K562 (cell line): ENCODE measurements at regions not wholly inside any gene's neighbourhood (a gene's known extent, or its start where the extent isn't known, plus 50 kb on each side); places are given as distances from the start of the nearest gene placed in this dataset.

Experiments
- ATAC-seq: fragments of 200-7000 bp; cut with Tn5 transposase; 3 replicates; pipeline ENCODE4 v1.9.1; 2020; ENCODE audit warnings: moderate library complexity
- BruUV-seq: library from RNA; stranded (reverse); fragments of 400-500 nt; replicated peaks from 2 replicates; lab custom pipeline; 2021; lab: Mats Ljungman, UMichigan
- CTCF ChIA-PET: fragments of 300-600 bp; formaldehyde crosslinking; extraction: SDS; loops from one replicate; lab custom pipeline; 2021; ENCODE audit warnings: low intra/inter-chr PET ratio; lab: Yijun Ruan, JAX
- POLR2A ChIA-PET: fragments of 300-600, 350-650 bp; sonication (Branson Sonifier 250); formaldehyde crosslinking; extraction: SDS; loops from one replicate; lab custom pipeline; 2021; ENCODE audit warnings: antibody characterized with exemption, inconsistent platforms; lab: Yijun Ruan, JAX
- DNase-seq, 4 experiments: peaks; one replicate each; pipeline versions ENCODE4 v3.0.0 to v3.0.0-alpha.2; 2011 to 2018; ENCODE audit warnings: low spot score in 3 of 4, mixed read lengths in 3 of 4; ENCODE audit errors: extremely low read depth in 1 of 4
- FAIRE-seq: peaks from 2 replicates; lab custom pipeline; 2011; peaks lifted over from hg19 to GRCh38; lab: Jason Lieb, UNC
- H2AFZ ChIP-seq: 2 replicates; pipeline ENCODE4 v1.6.0; 2011; ENCODE audit warnings: low read depth, low read length, control low read depth, inconsistent platforms
- H3K27ac ChIP-seq: fragments of 200-600 bp; 3 replicates; pipeline ENCODE4 v1.8.0; 2011; ENCODE audit warnings: low read depth, mild to moderate bottlenecking, control low read depth, inconsistent platforms, low read length, moderate library complexity, mixed read lengths; ENCODE audit errors: extremely low read depth
- H3K27me3 ChIP-seq, 2 experiments: fragments of 300-600 bp in 1 of 2; 2 replicates in 1 of 2; 3 replicates in 1 of 2; pipeline versions ENCODE4 v1.6.0 to v1.8.0; 2011; ENCODE audit warnings: inconsistent platforms in 2 of 2, low read length in 2 of 2, mild to moderate bottlenecking in 1 of 2, mixed read lengths in 1 of 2, moderate library complexity in 1 of 2; ENCODE audit not compliant: control insufficient read depth in 2 of 2, insufficient read depth in 2 of 2
- H3K36me3 ChIP-seq: fragments of 300-600 bp; 3 replicates; pipeline ENCODE4 v1.8.0; 2011; ENCODE audit warnings: mild to moderate bottlenecking, low read length, inconsistent platforms; ENCODE audit not compliant: control insufficient read depth, insufficient read depth
- H3K4me1 ChIP-seq, 2 experiments: fragments of 200-600 bp in 1 of 2; replicated peaks in 1 of 2; 2 replicates in 1 of 2; 3 replicates in 1 of 2; pipeline versions ENCODE4 v1.5.1 to v1.8.0; 2011; ENCODE audit warnings: inconsistent platforms in 2 of 2, low read length in 2 of 2, mild to moderate bottlenecking in 1 of 2, mixed read lengths in 1 of 2, moderate library complexity in 1 of 2; ENCODE audit not compliant: control insufficient read depth in 2 of 2, insufficient read depth in 2 of 2
- H3K4me2 ChIP-seq: 2 replicates; pipeline ENCODE4 v1.6.1; 2011; ENCODE audit warnings: low read length, control low read depth, inconsistent platforms, mixed read lengths; ENCODE audit not compliant: insufficient read depth
- H3K4me3 ChIP-seq: fragments of 200-600 bp; sonication (generic), shearing (Covaris generic); 2 replicates; pipeline ENCODE4 v1.5.1; 2016; ENCODE audit warnings: control low read depth, inconsistent platforms
- H3K79me2 ChIP-seq: fragments of 200-600 bp; 3 replicates; pipeline ENCODE4 v1.8.0; 2011; ENCODE audit warnings: low read length, inconsistent platforms; ENCODE audit not compliant: control insufficient read depth, insufficient read depth
- H3K9ac ChIP-seq, 2 experiments: 2 replicates each; pipeline versions ENCODE4 v1.6.0 to v1.6.1; 2011; ENCODE audit warnings: low read depth in 2 of 2, low read length in 2 of 2, control low read depth in 1 of 2, inconsistent platforms in 1 of 2, mild to moderate bottlenecking in 1 of 2, mixed read lengths in 1 of 2; ENCODE audit not compliant: insufficient read depth in 1 of 2
- H3K9me1 ChIP-seq: one replicate; pipeline ENCODE4 v1.6.0; 2011; ENCODE audit warnings: inconsistent platforms, mild to moderate bottlenecking, low read length, moderate library complexity; ENCODE audit not compliant: control insufficient read depth, insufficient read depth
- H3K9me3 ChIP-seq: replicated peaks from 2 replicates; pipeline ENCODE4 v1.5.1; 2011; ENCODE audit warnings: low read depth, low read length, inconsistent platforms; ENCODE audit not compliant: control insufficient read depth, insufficient read depth
- H4K20me1 ChIP-seq: replicated peaks from 2 replicates; pipeline ENCODE4 v1.6.1; 2011; ENCODE audit warnings: low read length, inconsistent platforms, mixed read lengths; ENCODE audit not compliant: control insufficient read depth, insufficient read depth
- CBX8 ChIP-seq: fragments of 200-600 bp; sonication (generic); IDR thresholded peaks from 2 replicates; pipeline ENCODE4 v1.6.1; 2012; ENCODE audit warnings: borderline replicate concordance, mixed run types, low read depth, mild to moderate bottlenecking, moderate library complexity, mixed read lengths, low read length, control low read depth, inconsistent platforms; ENCODE audit not compliant: poor library complexity, severe bottlenecking; ENCODE audit errors: extremely low read depth
- ETV1 ChIP-seq: fragments of 450-650 bp; conservative IDR thresholded peaks from 2 replicates; pipeline ENCODE4 v1.6.1; 2016; ENCODE audit warnings: missing genetic modification characterization, control low read depth, low read depth, missing compliant biosample characterization
- FOXA1 ChIP-seq: fragments of 450-650 bp; IDR thresholded peaks from 2 replicates; pipeline ENCODE4 v1.6.1; 2016; ENCODE audit warnings: mild to moderate bottlenecking, borderline replicate concordance
- HMGXB4 ChIP-seq: sonication (generic); formaldehyde crosslinking; IDR thresholded peaks from 2 replicates; pipeline ENCODE4 v1.8.1; 2023; ENCODE audit warnings: mild to moderate bottlenecking, missing genetic modification reagents
- JUND ChIP-seq, 2 experiments: IDR thresholded peaks; 2 replicates in 1 of 2; 3 replicates in 1 of 2; pipeline ENCODE4 v1.6.1; 2011; ENCODE audit warnings: borderline replicate concordance in 2 of 2, low read depth in 2 of 2, low read length in 2 of 2, improper control_type of control experiment in 1 of 2, missing biosample characterization in 1 of 2, missing genetic modification characterization in 1 of 2, missing genetic modification reagents in 1 of 2
- KDM4B ChIP-seq, 2 experiments: fragments of 450-650 bp in 1 of 2; sonication (generic) in 1 of 2; IDR thresholded peaks; 2 replicates each; pipeline ENCODE4 v1.6.1; 2016 to 2017; ENCODE audit warnings: borderline replicate concordance in 2 of 2, antibody characterized with exemption in 1 of 2, low read depth in 1 of 2, mild to moderate bottlenecking in 1 of 2
- L3MBTL2 ChIP-seq: fragments of 450-650 bp; IDR thresholded peaks from 2 replicates; pipeline ENCODE4 v1.6.1; 2016; ENCODE audit warnings: mild to moderate bottlenecking, moderate library complexity
- PHF8 ChIP-seq: fragments of 200-600 bp; sonication (generic); IDR thresholded peaks from 2 replicates; pipeline ENCODE4 v1.6.1; 2012; ENCODE audit warnings: mixed run types, mild to moderate bottlenecking, inconsistent platforms, low read length, moderate library complexity, borderline replicate concordance
- PTRF ChIP-seq: fragments of 450-650 bp; IDR thresholded peaks from 2 replicates; pipeline ENCODE4 v1.6.1; 2016; ENCODE audit warnings: mild to moderate bottlenecking, missing genetic modification characterization, missing compliant biosample characterization
- ZBTB12 ChIP-seq: fragments of 250-450 bp; sonication (Bioruptor Pico); IDR thresholded peaks from 2 replicates; pipeline ENCODE4 v1.4.0; 2020
- ZKSCAN1 ChIP-seq: fragments of 150-350 bp; IDR thresholded peaks from 2 replicates; pipeline ENCODE4 v1.6.1; 2016; ENCODE audit warnings: low read depth, low read length
- ZNF253 ChIP-seq: fragments of 250-450 bp; sonication (Bioruptor Pico); conservative IDR thresholded peaks from 2 replicates; pipeline ENCODE4 v1.6.1; 2021; ENCODE audit warnings: mild to moderate bottlenecking
- ZNF280A ChIP-seq: fragments of 450-650 bp; IDR thresholded peaks from 2 replicates; pipeline ENCODE4 v1.6.1; 2018; ENCODE audit warnings: mild to moderate bottlenecking, low read depth; ENCODE audit not compliant: partially characterized antibody
- ZNF395 ChIP-seq: fragments of 200-800 bp; sonication (Bioruptor generic); IDR thresholded peaks from 2 replicates; pipeline ENCODE4 v1.6.1; 2017; ENCODE audit warnings: missing genetic modification characterization, missing compliant biosample characterization
- WGBS: fragments of 100-300 bp; shearing (Covaris generic); methylation state at CpG from one replicate; pipeline ENCODE4 v1.1.6; 2016; ENCODE audit warnings: low coverage, mixed read lengths; ENCODE audit not compliant: insufficient coverage; ENCODE audit errors: missing lambda C conversion rate; 5-methylcytosine and 5-hydroxymethylcytosine counted together
- in situ Hi-C: fragments of 300-500 bp; cut with MboI; formaldehyde crosslinking; loops from 4 replicates; pipeline ENCODE4 v1.15.0; 2018; ENCODE audit warnings: inconsistent platforms, mixed read lengths
- intact Hi-C: fragments of 100-400 bp; cut with micrococcal nuclease; formaldehyde crosslinking; loops from 2 replicates; pipeline ENCODE4 v1.14.2; 2022

GRCh38 chr7:25762511-25763462 lies 389.2 kb upstream of the NFE2L3 start:
- Histone ChIP-seq H4K20me1 (no peaks in the 10 kb centered on the region), H3K9me1 (no peaks in the 10 kb centered on the region), H3K4me3 (no peak overlapping the region), H3K9ac (no peak overlapping the region), H3K79me2 (no peaks in the 10 kb centered on the region), H3K27ac (no peak overlapping the region), H3K27me3 (peaks cover 9 to 27% of the 10 kb centered on the region in 2 experiments; a peak in 3 of 5 replicates), H2AFZ (no peak overlapping the region), H3K4me2 (no peak overlapping the region), H3K36me3 (no peaks in the 10 kb centered on the region), H3K4me1 (no peaks in the 10 kb centered on the region), H3K9me3 (no peaks in the 10 kb centered on the region)
- ATAC-seq (no peak), DNase-seq (no peak), FAIRE-seq (no peak)
- intact Hi-C loops (no loop called here), in situ Hi-C loops (no loop called here)
- CTCF ChIA-PET, result no interaction called here
- no TSS peak for BruUV-seq
- POLR2A ChIA-PET, result no interaction called here
- WGBS, result 2% methylated on average over 12 of the region's 12 CpGs
- TF ChIP-seq HMGXB4 (CRISPR knock-in tag), result no peak
- TF ChIP-seq ZBTB12 (CRISPR knock-in tag), result no peak
- TF ChIP-seq L3MBTL2, result no peak
- no peak for TF ChIP-seq ZNF253
- no peak for TF ChIP-seq ZNF395
- no peak for TF ChIP-seq PTRF
- no peak for TF ChIP-seq FOXA1
- TF ChIP-seq PHF8, result no peak
- TF ChIP-seq KDM4B (IDR thresholded peaks at IDR 0.05; ENCODE audit: borderline replicate concordance in 2 of 2, low read depth in 1 of 2), result no peak
- TF ChIP-seq ZKSCAN1, result no peak
- no peak for TF ChIP-seq ZNF280A
- no peak for TF ChIP-seq CBX8
- TF ChIP-seq JUND (IDR thresholded peaks at IDR 0.05; ENCODE audit: borderline replicate concordance, low read depth, low read length), result no peak
- no peak for TF ChIP-seq JUND (tag; IDR thresholded peaks at IDR 0.05; ENCODE audit: borderline replicate concordance, low read depth, low read length)
- no peak for TF ChIP-seq ETV1 (tag)
